ENCODE measurements at regions not wholly inside any gene's neighbourhood (a gene's known extent, or its start where the extent isn't known, plus 50 kb on each side); places are given as distances from the start of the nearest gene placed in this dataset.

- no peaks in the 10 kb centered on the region for H3K36me3 Mint-ChIP-seq
- no peak overlapping the region for H3K27ac Mint-ChIP-seq
- H3K4me1 Mint-ChIP-seq, result no peaks in the 10 kb centered on the region
- peaks cover 0 to 3% (median under 1%) of the 10 kb centered on the region in 6 donors for H3K9me3 Mint-ChIP-seq
- no peak overlapping the region for H3K4me3 Mint-ChIP-seq
- H3K27me3 Mint-ChIP-seq (ENCODE audit: low read depth in 3 of 3), result no peaks in the 10 kb centered on the region
- DNase-seq, result no peak
Measured at GRCh38 chr2:59282374-59283057, 1041.4 kb upstream of the FANCL start.

GRCh38 chr2:59277671-59278070 is 1036.5 kb upstream of the FANCL start:
- peaks cover 0 to 1% (median 0%) of the 10 kb centered on the region in 3 donors for H3K27me3 Mint-ChIP-seq (ENCODE audit: low read depth in 3 of 3)
- no peak overlapping the region for H3K4me3 Mint-ChIP-seq
- no peak overlapping the region for H3K27ac Mint-ChIP-seq
- no peaks in the 10 kb centered on the region for H3K36me3 Mint-ChIP-seq
- H3K4me1 Mint-ChIP-seq, result no peaks in the 10 kb centered on the region
- DNase-seq, result no peak
- peaks cover 0 to 6% (median under 1%) of the 10 kb centered on the region in 6 donors for H3K9me3 Mint-ChIP-seq

- no peak overlapping the region for H3K27ac Mint-ChIP-seq
- peaks cover 0 to 1% (median 0%) of the 10 kb centered on the region in 3 donors for H3K27me3 Mint-ChIP-seq (ENCODE audit: low read depth in 3 of 3)
- peaks cover 0 to 6% (median under 1%) of the 10 kb centered on the region in 6 donors for H3K9me3 Mint-ChIP-seq
- no peaks in the 10 kb centered on the region for H3K36me3 Mint-ChIP-seq
- H3K4me1 Mint-ChIP-seq, result no peaks in the 10 kb centered on the region
- H3K4me3 Mint-ChIP-seq, result no peak overlapping the region
- no peak for DNase-seq
Measured at GRCh38 chr2:59276917-59277316, 1035.8 kb upstream of the FANCL start.

- Mint-ChIP-seq H3K27me3 (ENCODE audit: low read depth in 3 of 3) (peaks cover 0 to 1% (median 0%) of the 10 kb centered on the region in 3 donors), H3K9me3 (peaks cover 0 to 8% (median 2%) of the 10 kb centered on the region in 6 donors), H3K36me3 (no peaks in the 10 kb centered on the region), H3K27ac (no peak overlapping the region), H3K4me3 (no peak overlapping the region), H3K4me1 (no peaks in the 10 kb centered on the region)
- DNase-seq, result no peak
Measured at GRCh38 chr2:59276033-59276432, 1034.9 kb upstream of the FANCL start.

- H3K4me3 Mint-ChIP-seq, result no peak overlapping the region
- no peaks in the 10 kb centered on the region for H3K4me1 Mint-ChIP-seq
- H3K27me3 Mint-ChIP-seq (ENCODE audit: low read depth in 3 of 3), result no peaks in the 10 kb centered on the region
- no peaks in the 10 kb centered on the region for H3K36me3 Mint-ChIP-seq
- H3K27ac Mint-ChIP-seq, result no peak overlapping the region
- H3K9me3 Mint-ChIP-seq, result peaks cover 0 to 5% (median 3%) of the 10 kb centered on the region in 6 donors
- DNase-seq, result no peak
Measured at GRCh38 chr2:59266453-59266852, 1025.3 kb upstream of the FANCL start.

- Mint-ChIP-seq H3K4me3 (no peak overlapping the region), H3K36me3 (no peaks in the 10 kb centered on the region), H3K27me3 (ENCODE audit: low read depth in 3 of 3) (peaks cover 0 to 3% (median 0%) of the 10 kb centered on the region in 3 donors), H3K27ac (no peak overlapping the region), H3K4me1 (no peaks in the 10 kb centered on the region), H3K9me3 (peaks cover 0 to 8% (median 3%) of the 10 kb centered on the region in 6 donors)
- no peak for DNase-seq
Measured at GRCh38 chr2:59259913-59260312, 1018.8 kb upstream of the FANCL start.

- Mint-ChIP-seq H3K36me3 (no peaks in the 10 kb centered on the region), H3K4me1 (no peaks in the 10 kb centered on the region), H3K27me3 (ENCODE audit: low read depth in 3 of 3) (peaks cover 0 to 7% (median 0%) of the 10 kb centered on the region in 3 donors), H3K27ac (no peak overlapping the region), H3K4me3 (no peak overlapping the region), H3K9me3 (peaks cover 0 to 9% (median 3%) of the 10 kb centered on the region in 6 donors)
- DNase-seq, result no peak
Measured at GRCh38 chr2:59256290-59256689, 1015.2 kb upstream of the FANCL start.

- no peak for DNase-seq
- no peak overlapping the region for H3K4me3 Mint-ChIP-seq
Measured at GRCh38 chr2:59254279-59254678, 1013.2 kb upstream of the FANCL start.

GRCh38 chr2:59250307-59250677 is 1009.2 kb upstream of the FANCL start:
- H3K4me3 Mint-ChIP-seq, result no peak overlapping the region
- no peaks in the 10 kb centered on the region for H3K4me1 Mint-ChIP-seq
- no peak overlapping the region for H3K27ac Mint-ChIP-seq
- H3K27me3 Mint-ChIP-seq (ENCODE audit: low read depth in 3 of 3), result peaks cover 0 to 4% (median 0%) of the 10 kb centered on the region in 3 donors
- H3K9me3 Mint-ChIP-seq, result peaks cover 0 to 16% (median 1%) of the 10 kb centered on the region in 6 donors
- H3K36me3 Mint-ChIP-seq, result no peaks in the 10 kb centered on the region
- DNase-seq, result no peak

More at GRCh38 chr2:59254279-59254678, 1013.2 kb upstream of the FANCL start:
- H3K4me1 Mint-ChIP-seq, result no peaks in the 10 kb centered on the region
- H3K36me3 Mint-ChIP-seq, result no peaks in the 10 kb centered on the region
- H3K9me3 Mint-ChIP-seq, result peaks cover 0 to 13% (median 2%) of the 10 kb centered on the region in 6 donors
- peaks cover 0 to 4% (median 0%) of the 10 kb centered on the region in 3 donors for H3K27me3 Mint-ChIP-seq (ENCODE audit: low read depth in 3 of 3)
- no peak overlapping the region for H3K27ac Mint-ChIP-seq

- Mint-ChIP-seq H3K4me3 (no peak overlapping the region), H3K9me3 (peaks cover 0 to 18% (median 1%) of the 10 kb centered on the region in 6 donors), H3K4me1 (no peaks in the 10 kb centered on the region), H3K27ac (no peak overlapping the region), H3K27me3 (ENCODE audit: low read depth in 3 of 3) (peaks cover 0 to 4% (median 0%) of the 10 kb centered on the region in 3 donors), H3K36me3 (no peaks in the 10 kb centered on the region)
- no peak for DNase-seq
Measured at GRCh38 chr2:59249441-59250306, 1008.5 kb upstream of the FANCL start.

- no peak for DNase-seq
- Mint-ChIP-seq H3K27me3 (ENCODE audit: low read depth in 3 of 3) (no peaks in the 10 kb centered on the region), H3K9me3 (peaks cover 0 to 11% (median 0%) of the 10 kb centered on the region in 6 donors), H3K4me3 (no peak overlapping the region), H3K27ac (no peak overlapping the region), H3K4me1 (no peaks in the 10 kb centered on the region), H3K36me3 (no peaks in the 10 kb centered on the region)
Measured at GRCh38 chr2:59239146-59239545, 998.0 kb upstream of the FANCL start.

- Mint-ChIP-seq H3K27ac (no peak overlapping the region), H3K9me3 (peaks cover 0 to 11% (median 0%) of the 10 kb centered on the region in 6 donors), H3K36me3 (no peaks in the 10 kb centered on the region), H3K4me3 (no peak overlapping the region), H3K4me1 (no peaks in the 10 kb centered on the region), H3K27me3 (ENCODE audit: low read depth in 3 of 3) (no peaks in the 10 kb centered on the region)
- no peak for DNase-seq
Measured at GRCh38 chr2:59237311-59237710, 996.2 kb upstream of the FANCL start.

GRCh38 chr2:59236723-59237122 is 995.6 kb upstream of the FANCL start:
- peaks cover 0 to 12% (median 0%) of the 10 kb centered on the region in 6 donors for H3K9me3 Mint-ChIP-seq
- H3K27me3 Mint-ChIP-seq (ENCODE audit: low read depth in 3 of 3), result no peaks in the 10 kb centered on the region
- no peaks in the 10 kb centered on the region for H3K36me3 Mint-ChIP-seq
- no peak overlapping the region for H3K4me3 Mint-ChIP-seq
- no peak overlapping the region for H3K27ac Mint-ChIP-seq
- no peaks in the 10 kb centered on the region for H3K4me1 Mint-ChIP-seq
- DNase-seq, result no peak

GRCh38 chr2:59233920-59234319 is 992.8 kb upstream of the FANCL start:
- Mint-ChIP-seq H3K36me3 (peaks cover 0 to 3% (median 0%) of the 10 kb centered on the region in 3 donors), H3K4me3 (no peak overlapping the region)

More at GRCh38 chr2:59233920-59234319, 992.8 kb upstream of the FANCL start:
- peaks cover 0 to 17% (median 0%) of the 10 kb centered on the region in 6 donors for H3K9me3 Mint-ChIP-seq
- DNase-seq, result no peak
- H3K27ac Mint-ChIP-seq, result no peak overlapping the region
- H3K27me3 Mint-ChIP-seq (ENCODE audit: low read depth in 3 of 3), result no peaks in the 10 kb centered on the region
- H3K4me1 Mint-ChIP-seq, result no peaks in the 10 kb centered on the region

Measured in immature natural killer cell (primary cell).